Astrocyte of the cerebellum (primary cell): ENCODE measurements at regions not wholly inside any gene's neighbourhood (a gene's known extent, or its start where the extent isn't known, plus 50 kb on each side); places are given as distances from the start of the nearest gene placed in this dataset.

Source experiments
- DNase-seq: peaks from one replicate; pipeline ENCODE4 v3.0.0-alpha.2; 2011; ENCODE audit warnings: low read depth
- H3K4me3 ChIP-seq: 2 replicates; pipeline ENCODE4 v1.5.1; 2011; ENCODE audit warnings: mild to moderate bottlenecking, low read depth, low read length, moderate library complexity
- in situ Hi-C: cut with HindIII; loops from 2 replicates; pipeline ENCODE4 v1.10.0; 2017; ENCODE audit warnings: low sequenced_read_pairs
- TF ChIP-seq, protein P1 (sequence below): IDR thresholded peaks from 2 replicates; pipeline ENCODE4 v1.5.1; 2012; ENCODE audit warnings: low read length, low read depth, moderate library complexity, mild to moderate bottlenecking; ENCODE audit errors: missing control alignments

DNA sequence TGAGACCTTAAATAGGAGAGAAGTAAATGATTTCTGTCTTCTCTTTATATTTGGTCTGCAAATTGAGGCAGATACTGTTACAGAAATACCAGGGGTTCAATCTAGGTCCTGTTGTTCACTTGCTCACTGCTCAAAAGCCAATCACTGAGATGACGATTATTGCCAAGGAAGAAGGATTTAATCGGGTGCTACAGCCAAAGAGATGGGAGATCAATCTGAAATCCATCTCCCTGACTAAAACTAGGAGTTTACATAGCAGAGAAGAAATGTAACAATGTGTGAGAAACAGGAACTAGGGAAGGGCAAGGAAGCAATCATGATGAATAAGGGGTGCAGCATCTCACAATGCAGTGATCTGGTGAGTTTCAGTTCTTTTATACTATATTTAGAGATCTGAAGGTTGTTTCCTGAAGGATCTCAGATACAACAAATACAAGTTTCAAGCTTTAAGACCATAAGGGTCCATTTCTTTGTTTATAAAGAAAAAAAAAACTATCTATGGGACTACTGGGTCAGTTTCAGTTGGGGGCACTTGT, 117.9 kb upstream of the FAM9B start:
- in situ Hi-C loops = no loop called here
- no peak for DNase-seq
- TF ChIP-seq, protein P1, sequence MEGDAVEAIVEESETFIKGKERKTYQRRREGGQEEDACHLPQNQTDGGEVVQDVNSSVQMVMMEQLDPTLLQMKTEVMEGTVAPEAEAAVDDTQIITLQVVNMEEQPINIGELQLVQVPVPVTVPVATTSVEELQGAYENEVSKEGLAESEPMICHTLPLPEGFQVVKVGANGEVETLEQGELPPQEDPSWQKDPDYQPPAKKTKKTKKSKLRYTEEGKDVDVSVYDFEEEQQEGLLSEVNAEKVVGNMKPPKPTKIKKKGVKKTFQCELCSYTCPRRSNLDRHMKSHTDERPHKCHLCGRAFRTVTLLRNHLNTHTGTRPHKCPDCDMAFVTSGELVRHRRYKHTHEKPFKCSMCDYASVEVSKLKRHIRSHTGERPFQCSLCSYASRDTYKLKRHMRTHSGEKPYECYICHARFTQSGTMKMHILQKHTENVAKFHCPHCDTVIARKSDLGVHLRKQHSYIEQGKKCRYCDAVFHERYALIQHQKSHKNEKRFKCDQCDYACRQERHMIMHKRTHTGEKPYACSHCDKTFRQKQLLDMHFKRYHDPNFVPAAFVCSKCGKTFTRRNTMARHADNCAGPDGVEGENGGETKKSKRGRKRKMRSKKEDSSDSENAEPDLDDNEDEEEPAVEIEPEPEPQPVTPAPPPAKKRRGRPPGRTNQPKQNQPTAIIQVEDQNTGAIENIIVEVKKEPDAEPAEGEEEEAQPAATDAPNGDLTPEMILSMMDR = no peak
- no peak overlapping the region for H3K4me3 ChIP-seq

DNA sequence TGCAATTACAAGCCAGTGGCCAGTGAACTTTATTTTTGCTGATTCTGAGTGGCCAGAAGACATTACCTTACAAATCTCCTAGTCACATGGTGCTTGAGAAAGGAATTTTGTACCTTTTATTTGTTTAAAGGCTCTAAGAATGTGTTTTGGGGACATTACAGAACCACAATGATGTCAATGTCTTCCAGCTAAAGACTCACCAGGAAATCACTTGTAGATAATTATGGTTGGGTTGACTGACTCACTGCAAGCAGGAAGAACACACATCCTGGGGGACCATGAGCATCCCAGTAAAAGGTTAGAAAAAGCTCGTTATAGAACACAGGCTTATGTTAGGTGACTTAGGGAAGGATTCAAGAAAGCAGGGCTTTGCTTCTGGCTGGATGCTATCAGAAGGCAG, 119.4 kb upstream of the FAM9B start:
- TF ChIP-seq, protein P1 = no peak
- DNase-seq = no peak
- no peak overlapping the region for H3K4me3 ChIP-seq
- in situ Hi-C loops = no loop called here

DNA sequence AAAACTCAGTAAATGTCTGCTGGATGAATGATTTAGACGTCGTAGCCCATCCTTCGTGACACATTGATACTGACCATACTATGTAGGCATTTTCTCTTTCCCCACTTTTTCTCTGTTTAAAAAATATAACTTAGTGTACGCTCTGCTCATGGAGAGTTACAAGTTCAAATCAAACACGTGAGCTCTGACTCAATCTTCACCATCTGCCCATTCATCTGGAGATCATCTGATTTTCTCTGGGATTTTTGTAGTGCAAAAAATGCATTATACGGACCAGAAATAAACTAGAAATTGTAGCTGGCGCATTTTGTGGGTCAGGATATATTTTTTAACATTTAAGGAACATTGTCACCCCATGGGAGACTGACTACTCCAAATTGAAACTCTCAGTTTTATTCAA, 124.7 kb upstream of the FAM9B start:
- no peak overlapping the region for H3K4me3 ChIP-seq
- in situ Hi-C loops = no loop called here
- DNase-seq = no peak
- TF ChIP-seq, protein P1 = no peak

DNA sequence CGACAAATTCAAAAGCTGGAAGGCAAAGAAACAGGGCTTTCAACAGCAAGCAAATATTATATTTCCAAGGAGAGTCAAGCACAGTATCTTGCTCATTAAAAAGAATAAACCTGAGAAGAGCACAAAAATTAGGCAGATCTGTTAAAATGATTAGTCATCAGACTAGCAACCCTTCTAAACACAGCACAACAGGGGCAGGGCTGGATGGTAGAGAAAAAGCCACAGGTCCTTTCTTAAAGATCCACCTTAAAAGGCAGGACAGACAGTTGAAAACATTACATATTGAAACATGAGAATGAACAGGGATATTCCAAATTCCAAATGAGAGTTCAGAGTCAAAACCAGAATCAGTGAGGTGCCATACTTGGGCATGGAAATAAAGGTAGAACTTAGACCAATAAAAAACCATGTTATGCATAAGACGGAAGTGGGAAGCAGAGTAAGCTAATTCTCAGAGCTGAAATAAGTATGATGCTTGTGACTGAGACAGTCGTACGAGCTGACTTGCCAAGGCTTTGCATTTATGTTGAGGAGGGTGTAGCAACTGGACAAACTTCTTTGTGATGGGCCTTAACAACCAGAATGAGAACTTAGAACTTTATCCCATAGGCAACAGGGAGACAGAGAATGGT, 126.9 kb upstream of the FAM9B start:
- TF ChIP-seq, protein P1 = no peak
- in situ Hi-C loops = no loop called here
- no peak for DNase-seq
- no peak overlapping the region for H3K4me3 ChIP-seq

DNA sequence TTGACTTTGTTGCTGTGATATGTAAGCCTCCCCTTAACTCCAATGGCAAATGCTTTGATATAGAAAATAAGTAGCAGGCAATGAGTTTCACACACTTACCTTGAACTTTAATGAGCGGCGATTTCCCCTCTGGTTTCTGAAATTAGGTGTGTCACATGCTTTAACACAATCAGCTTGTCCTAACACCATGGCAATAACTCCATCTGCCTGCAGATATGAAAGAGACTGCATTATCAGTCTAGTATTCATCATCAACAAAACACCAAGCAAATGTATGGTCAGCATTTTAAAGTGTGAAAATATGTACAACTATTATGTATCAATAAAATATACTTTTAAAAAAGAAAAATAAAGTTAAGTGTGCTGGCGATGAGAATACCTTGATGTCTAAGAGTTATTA, 128.8 kb upstream of the FAM9B start:
- TF ChIP-seq, protein P1 = no peak
- in situ Hi-C loops = no loop called here
- DNase-seq = no peak
- H3K4me3 ChIP-seq = no peak overlapping the region

DNA sequence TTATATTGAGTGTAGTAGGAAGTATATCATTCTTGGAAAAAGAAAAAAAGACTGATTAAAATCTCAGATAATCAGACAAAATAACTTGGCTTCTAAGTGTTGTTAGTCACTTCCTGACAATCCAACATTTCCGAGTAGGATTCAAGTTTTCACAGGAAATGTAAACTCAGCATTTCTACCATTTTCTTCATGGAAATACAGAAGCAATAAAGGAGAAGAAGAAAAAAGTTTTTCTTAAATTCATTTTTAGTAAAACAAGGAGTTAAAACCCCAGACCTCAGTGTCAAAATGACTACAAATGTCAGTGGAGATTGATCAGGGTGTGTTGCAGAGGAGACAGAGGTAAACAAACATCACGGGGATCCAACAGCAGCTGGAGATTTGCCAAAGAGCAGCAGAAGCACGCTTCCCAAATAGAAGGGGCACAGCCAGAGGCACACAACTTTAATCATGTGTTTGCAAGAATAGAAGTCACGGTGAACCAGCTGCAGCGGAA, 129.3 kb upstream of the FAM9B start:
- TF ChIP-seq, protein P1 = no peak
- no peak for DNase-seq
- no peak overlapping the region for H3K4me3 ChIP-seq
- in situ Hi-C loops = no loop called here
